NCI-H345 treated with DMSO at 0.1 percent for 48 hours (cell line): ENCODE measurements at regions not wholly inside any gene's neighbourhood (a gene's known extent, or its start where the extent isn't known, plus 50 kb on each side); places are given as distances from the start of the nearest gene placed in this dataset.

Experiments
- DNase-seq: peaks from one replicate; lab custom pipeline; 2025; ENCODE audit not compliant: unreplicated experiment; lab: John Stamatoyannopoulos, UW

DNA sequence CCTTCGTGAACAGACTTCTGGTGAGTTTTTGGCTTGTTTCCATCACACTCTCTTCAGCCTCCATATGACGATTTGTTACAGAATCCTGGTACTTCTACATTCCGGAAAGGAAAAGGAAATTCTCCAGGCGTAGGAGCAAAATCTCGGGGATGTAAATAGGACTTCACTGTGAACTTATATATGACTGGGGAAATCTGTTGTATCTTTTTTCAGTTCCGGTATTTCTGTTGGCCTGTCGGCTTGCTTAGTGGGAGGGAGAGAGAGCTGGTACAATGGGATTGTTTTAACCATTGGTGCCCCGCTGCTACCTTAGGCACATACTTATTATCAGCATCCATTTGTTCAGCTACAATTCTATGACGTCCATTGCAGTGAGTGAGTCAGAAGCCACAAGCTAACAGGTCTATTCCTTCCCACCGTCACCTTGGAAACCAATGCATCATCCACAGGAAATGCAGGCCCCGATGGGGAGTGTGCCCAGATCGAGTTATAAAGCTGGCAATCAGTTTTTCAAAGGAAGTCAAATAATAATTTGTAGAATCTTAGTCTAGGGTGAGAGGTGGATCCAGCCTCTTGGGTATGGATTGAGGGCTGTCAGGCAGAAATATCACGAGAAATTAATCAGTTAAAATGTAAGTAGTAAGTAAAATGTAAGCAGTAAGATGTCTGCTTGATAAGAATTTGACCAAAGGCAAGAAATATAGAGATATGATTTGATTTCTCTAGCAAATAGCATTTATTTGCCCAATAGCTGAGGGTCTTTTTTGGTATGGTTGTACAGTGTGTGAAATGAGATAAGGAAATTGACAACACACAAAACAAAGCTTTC, 92.0 kb upstream of the MKLN1 start:
- DNase-seq: no peak

DNA sequence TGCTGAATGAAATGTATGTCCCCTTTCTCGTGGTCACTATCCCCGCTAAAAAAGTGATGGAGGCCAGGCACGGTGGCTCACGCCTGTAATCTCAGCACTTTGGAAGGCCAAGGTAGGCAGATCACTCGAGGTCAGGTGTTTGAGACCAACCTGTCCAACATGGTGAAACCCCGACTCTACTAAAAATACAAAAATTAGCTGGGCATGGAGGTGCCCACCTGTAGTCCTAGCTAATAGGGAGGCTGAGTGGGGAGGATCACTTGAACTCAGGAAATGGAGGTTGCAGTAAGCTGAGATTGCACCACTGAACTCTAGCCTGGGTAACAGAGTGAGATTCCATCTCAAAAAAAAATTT, 91.4 kb upstream of the MKLN1 start:
- DNase-seq: no peak

DNA sequence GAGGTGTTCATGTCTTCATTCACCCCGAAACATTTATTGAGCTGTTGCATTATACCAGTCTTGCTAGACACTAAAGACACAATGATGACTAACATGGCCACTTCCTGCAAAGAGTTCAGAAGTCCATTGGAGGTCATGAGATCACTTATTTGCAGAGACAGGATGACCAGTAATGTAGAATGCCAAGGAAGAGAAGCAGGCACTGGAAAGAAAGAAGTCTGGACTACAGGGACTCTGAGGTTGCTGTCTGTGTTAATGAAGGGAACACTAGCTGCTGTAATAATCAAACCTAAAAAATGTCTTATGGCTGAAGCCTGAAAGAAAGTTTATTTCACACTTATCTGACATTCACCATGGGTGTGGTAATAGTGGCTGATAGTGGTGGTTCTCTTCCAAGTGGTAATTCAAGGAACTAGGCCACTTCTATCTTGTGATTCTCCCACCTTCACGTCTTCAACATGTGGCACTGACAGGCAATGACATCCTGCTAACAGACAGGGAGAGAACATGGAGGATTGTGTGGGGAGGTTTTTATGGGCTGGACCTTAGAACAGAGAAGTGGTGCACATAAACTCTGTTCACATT, 89.2 kb upstream of the MKLN1 start:
- no peak for DNase-seq

DNA sequence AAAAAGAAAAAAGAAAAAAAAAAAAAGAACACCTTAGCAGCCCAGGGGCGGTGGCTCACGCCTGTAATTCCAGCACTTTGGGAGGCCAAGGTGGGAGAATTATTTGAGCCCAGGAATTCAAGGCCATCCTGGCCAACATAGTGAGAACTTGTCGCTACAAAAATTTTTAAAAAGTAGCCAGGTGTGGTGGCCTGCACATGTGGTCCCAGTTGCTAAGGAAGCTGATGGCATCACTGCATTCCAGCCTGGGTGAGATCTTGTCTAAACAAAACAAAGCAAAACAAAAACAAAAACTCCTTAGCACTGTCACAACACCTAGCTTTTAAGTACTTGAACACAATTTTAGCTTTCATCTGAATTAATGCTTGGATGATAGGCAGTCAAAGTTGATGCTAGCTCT, 86.3 kb upstream of the MKLN1 start:
- no peak for DNase-seq

DNA sequence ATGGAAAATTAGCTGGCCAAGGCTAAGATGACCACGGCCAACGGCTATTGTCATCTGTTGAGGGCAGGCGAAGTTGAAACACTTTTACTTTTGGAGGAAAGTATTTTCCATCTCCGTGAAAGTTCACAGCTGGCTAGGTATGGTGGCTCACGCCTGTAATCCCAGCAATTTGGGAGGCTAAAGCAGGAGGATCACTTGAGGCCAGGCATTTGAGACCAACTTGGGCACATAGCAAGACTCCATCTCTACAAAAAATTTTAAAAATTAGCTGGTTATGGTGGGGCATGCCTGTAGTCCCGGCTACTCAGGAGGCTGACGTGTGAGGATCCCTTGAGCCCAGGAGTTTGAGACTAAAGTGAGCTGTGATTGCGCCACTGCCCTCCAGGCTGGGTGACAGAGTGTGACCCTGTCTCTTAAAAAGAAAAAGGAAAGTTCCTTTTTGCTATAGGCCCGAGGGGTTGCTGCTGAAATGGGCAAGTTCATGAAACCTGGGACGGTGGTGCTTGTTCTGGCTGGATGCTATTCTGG, 85.5 kb upstream of the MKLN1 start:
- DNase-seq: no peak

DNA sequence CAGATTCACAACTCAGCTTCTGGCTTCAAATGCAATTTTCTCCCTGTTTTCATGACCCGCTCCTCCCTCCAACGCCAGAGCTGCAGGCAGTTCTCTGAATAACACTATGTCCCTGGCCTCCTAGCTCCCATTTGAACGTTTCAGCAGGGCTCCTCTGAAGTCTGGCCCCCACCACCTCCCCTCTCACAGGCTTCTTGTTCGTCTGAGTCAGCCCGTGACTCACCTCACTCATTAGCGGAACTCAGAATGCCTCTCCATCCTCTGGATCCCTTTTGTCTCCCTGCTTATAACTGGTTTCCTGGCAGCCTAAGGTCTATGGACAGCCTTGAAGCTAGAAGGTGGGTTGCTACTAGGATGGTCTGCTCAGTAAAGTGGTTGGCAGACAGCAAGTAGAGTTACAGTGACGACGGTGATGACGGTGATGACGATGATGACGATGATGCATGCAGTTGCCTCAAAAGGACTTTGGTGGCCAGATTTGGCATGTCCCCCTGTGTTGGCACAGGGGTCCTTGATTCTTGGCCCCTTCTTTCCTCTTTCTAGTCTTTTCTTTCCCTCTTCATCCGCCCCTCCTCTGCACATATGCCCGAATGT, 83.3 kb upstream of the MKLN1 start:
- DNase-seq: no peak

DNA sequence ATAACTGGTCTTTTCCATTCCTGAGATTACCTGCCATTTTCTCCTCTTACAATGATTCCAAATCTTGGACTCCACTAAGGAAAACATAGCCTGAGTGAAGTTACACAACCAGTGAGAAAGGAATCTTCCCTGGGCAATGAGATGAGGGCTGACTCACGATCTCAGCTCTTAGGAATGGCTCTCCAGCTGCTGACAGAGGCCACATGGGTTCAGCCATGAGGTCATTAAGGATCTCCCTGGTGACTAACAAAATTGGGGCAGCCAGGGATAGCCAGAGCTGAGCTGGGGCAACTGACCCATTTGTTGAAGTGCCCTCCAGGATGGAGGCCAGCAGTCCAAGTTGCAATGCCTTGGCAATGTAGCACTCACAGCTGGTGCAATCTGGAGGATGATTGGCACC, 78.7 kb upstream of the MKLN1 start:
- no peak for DNase-seq

DNA sequence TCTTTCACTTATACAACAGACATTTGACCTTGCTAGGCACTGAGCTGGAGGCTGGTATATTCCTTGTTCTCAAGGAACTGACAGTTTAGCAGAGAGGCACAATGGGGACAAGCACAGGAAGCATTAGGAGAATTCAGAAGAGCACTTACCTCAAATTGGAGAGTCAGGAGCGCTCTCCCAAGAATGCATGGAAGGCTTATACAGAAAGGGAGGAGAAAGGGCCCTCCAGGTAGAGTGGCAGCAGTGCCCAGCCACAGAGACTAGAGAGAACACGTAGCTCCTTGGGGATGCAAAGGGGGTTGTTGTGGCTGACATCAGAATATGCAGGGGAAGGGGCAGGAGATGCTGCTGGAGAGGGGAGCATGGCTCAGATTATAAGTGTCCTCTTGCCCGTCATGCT, 78.2 kb upstream of the MKLN1 start:
- DNase-seq: no peak

DNA sequence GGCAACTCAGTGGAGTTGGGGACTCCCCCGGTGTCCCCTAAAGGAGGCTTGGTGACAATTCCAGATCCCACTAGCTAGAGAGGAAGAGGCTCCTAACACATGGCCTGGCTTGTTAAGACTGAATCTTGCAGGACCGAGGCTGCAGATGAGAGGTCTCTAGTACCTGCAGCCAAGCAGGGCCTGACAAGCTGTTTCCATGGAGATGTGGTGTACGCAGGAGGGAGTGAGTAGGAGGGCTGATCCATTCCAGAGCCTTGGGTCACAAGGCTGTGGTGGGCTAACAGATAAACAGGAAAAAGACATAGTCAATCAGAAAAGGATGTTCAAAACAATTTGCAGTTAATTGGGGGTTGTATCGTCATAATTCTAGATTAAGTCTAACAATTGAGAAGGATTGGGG, 77.3 kb upstream of the MKLN1 start:
- DNase-seq: no peak

DNA sequence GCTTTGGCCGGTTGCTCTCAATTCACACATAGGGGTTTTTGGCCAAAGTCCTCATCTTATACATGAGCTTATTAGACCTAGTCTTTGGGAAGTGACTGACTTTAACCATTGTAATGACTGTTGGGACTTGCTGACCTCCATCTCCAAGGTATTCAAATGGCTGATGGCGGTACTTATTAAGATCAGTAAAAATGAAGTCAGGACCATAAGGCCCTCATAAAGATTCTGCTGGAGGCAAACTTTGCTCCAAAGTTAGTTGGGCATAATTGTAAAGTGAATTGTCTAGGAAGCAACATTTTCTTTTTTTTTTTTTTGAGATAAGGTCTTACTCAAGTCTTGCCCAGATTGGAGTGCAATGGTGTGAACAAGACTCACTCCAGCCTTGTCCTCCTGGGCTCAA, 76.3 kb upstream of the MKLN1 start:
- no peak for DNase-seq

DNA sequence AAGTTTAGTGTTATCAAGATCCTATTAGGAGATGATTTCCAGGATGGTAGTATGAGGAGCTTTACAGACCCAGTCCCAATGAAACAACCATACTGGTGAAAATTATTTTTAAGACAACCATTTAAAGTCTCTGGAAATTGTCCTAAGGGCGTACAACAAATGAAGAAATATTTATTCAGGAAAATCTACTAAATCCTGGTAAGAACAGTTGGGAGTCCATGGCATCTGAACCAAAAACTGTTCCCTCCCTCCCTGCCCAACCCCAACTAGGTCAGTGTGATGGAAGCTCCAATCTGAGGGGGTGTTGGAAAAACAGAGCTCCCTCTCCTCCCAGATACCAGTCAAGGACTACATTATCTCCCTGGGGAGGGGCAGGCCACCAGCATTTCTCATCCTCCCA, 74.7 kb upstream of the MKLN1 start:
- DNase-seq: no peak

DNA sequence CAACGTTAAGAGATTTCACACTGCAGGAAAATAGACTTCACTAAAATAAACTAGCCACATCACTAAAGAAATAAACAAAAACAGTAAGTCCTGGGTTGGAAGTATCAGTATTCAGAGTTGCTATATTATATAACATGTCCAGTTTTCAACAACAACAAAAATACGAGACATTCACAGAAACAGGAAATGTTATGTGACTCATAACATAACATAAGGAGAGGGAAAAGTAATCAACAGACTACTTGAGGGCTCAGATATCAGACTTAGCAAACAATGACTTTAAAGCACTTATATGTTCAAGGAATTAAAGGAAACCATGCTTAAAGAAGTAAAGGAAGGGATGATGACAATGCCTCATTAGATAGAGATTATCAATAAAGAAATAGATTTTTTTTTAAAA, 73.5 kb upstream of the MKLN1 start:
- no peak for DNase-seq

DNA sequence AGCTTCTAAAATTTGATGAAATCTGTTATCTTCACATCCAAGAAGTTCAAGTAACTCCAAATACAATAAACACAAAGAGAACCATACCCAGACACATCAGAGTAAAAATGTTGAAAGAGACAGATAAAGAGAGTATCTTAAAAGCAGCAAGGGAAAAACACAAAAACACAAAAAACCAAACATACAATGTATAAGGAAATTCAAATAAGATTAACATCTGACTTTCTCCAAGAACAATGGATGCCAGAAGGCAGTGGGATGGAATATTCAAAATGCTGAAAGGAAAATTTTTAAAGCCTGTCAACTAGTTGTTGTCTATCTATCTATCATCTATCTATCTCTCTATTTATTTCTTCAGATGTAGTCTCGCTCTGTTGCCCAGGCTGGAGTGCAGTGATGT, 72.4 kb upstream of the MKLN1 start:
- DNase-seq: no peak

DNA sequence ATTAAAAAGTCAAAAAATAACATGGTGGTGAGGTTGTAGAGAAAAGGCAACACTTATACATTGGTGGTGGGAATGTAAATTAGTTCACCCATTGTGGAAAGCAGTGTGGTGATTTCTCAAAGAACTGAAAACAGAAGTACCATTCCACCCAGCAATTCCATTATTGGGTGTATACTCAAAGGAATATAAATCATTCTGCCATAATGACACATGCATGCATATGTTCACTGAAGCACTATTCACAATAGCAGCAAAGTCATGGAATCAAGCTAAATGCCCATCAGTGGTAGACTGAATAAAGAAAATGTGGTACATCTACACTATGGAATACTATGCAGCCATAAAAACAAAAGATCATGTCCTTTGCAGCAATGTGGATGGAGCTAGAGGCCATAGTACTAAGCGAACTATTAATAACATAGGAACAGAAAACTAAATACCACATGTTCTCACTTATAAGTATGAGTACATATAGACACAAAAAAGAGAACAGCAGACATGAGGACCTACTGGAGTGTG, 66.1 kb upstream of the MKLN1 start:
- no peak for DNase-seq

DNA sequence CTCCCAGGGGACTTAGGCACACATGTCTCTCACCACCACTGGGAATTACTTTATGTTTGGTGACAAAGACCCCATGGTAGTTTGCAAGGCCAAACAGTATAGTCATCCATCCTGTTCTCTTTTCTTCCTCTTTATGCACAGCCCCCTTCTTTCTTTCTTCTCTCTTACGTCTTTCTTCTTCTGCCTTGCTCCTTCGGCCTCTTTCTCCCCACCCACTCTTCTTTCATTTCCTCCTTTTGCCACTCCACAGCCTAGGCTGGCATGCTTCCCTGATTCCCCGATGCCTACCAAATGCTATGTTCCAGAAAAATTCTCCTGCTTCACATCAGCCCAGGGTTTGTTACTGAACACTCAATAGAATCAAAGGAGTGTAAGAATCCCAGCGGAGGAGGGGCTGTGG, 62.4 kb upstream of the MKLN1 start:
- no peak for DNase-seq

DNA sequence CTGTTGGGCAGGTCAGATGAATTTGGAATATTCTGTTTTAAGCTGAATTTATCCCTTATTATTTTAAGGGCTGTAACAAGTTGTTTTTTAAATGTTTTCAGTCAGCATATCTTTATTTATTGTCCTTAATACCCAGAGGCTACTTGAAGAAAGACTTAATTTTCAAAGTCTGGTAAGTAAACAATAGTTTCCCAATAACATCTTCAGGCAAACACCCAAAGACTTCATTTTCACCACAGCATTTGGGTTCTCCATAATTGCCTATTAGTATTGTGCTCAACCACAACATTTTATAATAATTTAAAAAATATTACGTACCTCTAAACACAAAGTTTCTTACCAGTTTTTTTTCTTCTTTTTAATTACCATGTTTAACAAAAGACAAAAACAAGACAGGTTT, 60.0 kb upstream of the MKLN1 start:
- no peak for DNase-seq

DNA sequence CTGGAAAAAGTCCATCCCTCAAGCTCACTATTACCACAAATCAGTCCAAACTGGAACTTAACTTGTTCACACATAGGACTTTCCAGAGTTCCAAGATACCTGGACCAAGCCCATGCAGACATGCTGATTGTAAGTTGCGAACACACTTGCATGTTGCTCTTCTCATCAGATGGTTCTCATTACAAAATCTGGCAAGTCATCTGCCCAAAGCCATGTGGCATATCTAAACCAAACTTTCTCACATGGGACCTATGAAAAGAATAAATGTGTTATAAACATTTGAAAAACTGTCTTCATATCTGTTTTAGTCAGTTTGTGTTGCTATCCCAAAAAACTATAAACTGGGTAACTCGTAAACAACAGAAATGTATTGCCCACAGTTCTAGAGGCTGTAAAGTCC, 58.8 kb upstream of the MKLN1 start:
- DNase-seq: no peak

DNA sequence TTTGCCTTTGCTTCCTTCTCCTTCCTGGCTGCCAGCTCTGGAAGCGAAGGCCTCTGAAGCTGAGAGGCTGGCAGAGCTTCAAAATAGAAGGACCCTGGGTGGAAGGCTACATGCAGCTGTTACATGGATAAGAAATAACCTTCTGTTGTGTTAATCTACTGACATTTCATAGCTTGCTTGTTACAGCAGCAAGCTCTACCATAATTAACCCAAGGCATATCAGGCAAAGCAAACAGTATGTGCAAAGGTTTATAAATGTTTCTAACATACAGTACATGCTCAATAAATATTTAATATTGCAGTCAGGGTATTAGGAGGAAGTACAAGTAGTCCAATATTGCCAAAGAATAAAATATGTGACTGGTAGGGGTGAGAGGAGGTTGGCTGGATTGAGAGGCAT, 55.6 kb upstream of the MKLN1 start:
- DNase-seq: no peak

DNA sequence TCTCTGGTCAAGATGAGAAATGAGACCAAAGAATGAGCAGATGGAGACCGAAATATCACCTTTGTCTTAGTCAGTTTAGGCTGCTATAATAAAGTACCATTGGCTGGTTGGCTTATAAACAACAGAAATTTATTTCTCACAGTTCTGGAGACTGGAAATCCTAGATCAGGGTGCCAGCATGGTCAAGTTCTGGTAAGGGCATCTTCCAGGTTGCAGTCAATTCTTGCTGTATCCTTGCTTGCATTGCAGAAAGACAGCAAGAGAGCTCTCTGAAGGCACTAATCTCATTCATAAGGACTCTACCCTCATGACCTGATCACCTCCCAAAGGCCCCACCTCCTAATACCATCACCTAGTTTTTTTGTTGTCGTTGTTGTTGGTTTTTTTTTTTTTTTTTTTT, 52.7 kb upstream of the MKLN1 start:
- no peak for DNase-seq

DNA sequence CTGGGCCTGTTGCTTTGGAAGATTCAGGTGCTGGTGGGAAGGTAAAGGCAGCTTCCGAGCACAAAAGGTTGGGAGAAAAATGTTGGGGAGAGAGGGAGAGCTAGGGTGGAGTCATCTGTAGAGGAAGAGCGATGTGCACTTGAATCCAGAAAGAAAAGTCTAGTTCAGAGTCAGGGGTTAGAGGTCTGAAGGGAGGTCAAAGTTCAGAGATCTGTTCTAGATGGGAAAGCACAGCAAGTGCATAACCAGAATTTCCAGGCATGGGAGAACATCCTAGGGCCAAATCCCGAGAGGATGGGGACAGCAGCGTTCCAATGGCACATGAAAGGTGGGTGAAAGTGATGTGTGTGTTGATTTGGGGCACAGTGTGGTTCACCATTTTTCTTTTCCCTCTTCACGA, 51.5 kb upstream of the MKLN1 start:
- DNase-seq: no peak

DNA sequence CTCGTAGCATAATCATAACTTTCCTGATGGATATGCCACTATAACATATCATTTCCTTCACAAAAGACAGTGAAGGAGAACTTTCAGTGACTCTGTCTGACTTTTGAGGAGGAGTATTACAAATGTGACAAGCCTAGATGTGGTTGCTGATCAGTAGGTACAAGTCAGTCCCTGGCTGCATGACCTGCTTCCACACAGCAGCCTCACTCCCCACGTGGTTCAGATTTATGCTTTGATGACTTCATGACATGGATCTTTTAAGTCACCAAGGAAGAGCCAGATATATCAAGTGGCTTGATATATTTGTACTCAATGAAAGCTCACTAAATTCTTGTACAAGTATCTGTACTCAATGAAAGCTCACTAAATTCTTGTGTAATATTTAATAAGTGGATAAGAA, 50.9 kb upstream of the MKLN1 start:
- DNase-seq: no peak
